ENCODE measurements at regions not wholly inside any gene's neighbourhood (a gene's known extent, or its start where the extent isn't known, plus 50 kb on each side); places are given as distances from the start of the nearest gene placed in this dataset.
A peak's percentile ranks its signal among the peaks of the same experiment; 100 is the strongest.

DNA sequence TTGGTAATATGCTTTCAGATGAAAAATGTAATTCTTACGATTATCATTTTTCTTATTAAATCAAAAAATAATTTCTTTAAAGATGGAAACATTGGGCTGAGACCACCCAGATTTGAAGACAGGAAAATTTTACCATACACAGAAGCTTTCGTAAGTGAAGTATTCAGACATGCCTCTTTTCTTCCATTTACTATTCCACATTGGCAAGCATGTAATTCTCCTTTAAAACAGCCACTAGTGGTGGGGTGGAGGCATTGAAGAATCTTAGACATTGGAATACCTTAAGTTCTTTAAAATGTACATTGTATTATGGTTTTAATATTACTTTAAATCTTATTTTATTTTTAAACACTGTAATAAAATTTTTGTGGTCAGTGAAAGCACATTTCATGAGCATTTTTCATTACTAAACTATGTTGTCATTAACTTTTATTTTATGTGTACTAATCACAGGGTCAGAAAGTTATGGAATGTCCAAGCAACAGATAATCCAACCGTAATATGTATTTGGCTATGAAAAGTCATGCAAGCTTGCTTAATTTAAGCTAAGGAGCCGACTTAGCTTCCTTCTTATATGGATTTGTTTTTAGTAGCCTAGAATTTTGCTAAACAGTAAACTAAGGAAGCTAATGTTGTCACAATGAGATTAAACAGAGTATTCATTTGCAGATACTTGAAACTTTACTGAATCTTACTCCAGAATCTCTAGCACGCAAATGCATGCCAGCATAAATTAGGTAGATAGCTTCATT lies 97.4 kb upstream of the ALDH1A1 start:
- Histone ChIP-seq H3K9me3 (replicated peaks; ENCODE audit: control insufficient read depth, insufficient read depth, low read depth, low read length) (no peaks in the 10 kb centered on the region), H3K4me3 (no peak overlapping the region), H2AFZ (ENCODE audit: low read depth, low read length) (peak overlapping the region; percentile 56; the same call in 1 of the 2 replicates), H3K9me1 (ENCODE audit: control insufficient read depth, insufficient read depth, low read length) (no peaks in the 10 kb centered on the region), H3K36me3 (ENCODE audit: control insufficient read depth, insufficient read depth, low read length) (no peaks in the 10 kb centered on the region), H4K20me1 (replicated peaks; ENCODE audit: control insufficient read depth, insufficient read depth, low read length) (no peaks in the 10 kb centered on the region), H3K27ac (ENCODE audit: extremely low read depth, low read depth, low read length) (no peak overlapping the region), H3K27me3 (ENCODE audit: control insufficient read depth in 2 of 2, insufficient read depth in 2 of 2, low read length in 2 of 2) (no peaks in the 10 kb centered on the region), H3K79me2 (ENCODE audit: control insufficient read depth, insufficient read depth, low read length) (no peaks in the 10 kb centered on the region), H3K9ac (ENCODE audit: insufficient read depth in 1 of 2, low read depth in 2 of 2, low read length in 2 of 2) (no peak overlapping the region), H3K4me1 (replicated peaks in 1 of 2; ENCODE audit: control insufficient read depth in 2 of 2, insufficient read depth in 2 of 2, low read length in 2 of 2) (no peaks in the 10 kb centered on the region; a peak in 1 of 5 replicates), H3K4me2 (ENCODE audit: insufficient read depth, low read length) (no peak overlapping the region)
- ATAC-seq (peak; percentile 55; the same call in 1 of the 3 replicates), DNase-seq (ENCODE audit: extremely low read depth in 1 of 4, low spot score in 3 of 4) (no peak), FAIRE-seq (no peak)
- TF ChIP-seq, protein P1, sequence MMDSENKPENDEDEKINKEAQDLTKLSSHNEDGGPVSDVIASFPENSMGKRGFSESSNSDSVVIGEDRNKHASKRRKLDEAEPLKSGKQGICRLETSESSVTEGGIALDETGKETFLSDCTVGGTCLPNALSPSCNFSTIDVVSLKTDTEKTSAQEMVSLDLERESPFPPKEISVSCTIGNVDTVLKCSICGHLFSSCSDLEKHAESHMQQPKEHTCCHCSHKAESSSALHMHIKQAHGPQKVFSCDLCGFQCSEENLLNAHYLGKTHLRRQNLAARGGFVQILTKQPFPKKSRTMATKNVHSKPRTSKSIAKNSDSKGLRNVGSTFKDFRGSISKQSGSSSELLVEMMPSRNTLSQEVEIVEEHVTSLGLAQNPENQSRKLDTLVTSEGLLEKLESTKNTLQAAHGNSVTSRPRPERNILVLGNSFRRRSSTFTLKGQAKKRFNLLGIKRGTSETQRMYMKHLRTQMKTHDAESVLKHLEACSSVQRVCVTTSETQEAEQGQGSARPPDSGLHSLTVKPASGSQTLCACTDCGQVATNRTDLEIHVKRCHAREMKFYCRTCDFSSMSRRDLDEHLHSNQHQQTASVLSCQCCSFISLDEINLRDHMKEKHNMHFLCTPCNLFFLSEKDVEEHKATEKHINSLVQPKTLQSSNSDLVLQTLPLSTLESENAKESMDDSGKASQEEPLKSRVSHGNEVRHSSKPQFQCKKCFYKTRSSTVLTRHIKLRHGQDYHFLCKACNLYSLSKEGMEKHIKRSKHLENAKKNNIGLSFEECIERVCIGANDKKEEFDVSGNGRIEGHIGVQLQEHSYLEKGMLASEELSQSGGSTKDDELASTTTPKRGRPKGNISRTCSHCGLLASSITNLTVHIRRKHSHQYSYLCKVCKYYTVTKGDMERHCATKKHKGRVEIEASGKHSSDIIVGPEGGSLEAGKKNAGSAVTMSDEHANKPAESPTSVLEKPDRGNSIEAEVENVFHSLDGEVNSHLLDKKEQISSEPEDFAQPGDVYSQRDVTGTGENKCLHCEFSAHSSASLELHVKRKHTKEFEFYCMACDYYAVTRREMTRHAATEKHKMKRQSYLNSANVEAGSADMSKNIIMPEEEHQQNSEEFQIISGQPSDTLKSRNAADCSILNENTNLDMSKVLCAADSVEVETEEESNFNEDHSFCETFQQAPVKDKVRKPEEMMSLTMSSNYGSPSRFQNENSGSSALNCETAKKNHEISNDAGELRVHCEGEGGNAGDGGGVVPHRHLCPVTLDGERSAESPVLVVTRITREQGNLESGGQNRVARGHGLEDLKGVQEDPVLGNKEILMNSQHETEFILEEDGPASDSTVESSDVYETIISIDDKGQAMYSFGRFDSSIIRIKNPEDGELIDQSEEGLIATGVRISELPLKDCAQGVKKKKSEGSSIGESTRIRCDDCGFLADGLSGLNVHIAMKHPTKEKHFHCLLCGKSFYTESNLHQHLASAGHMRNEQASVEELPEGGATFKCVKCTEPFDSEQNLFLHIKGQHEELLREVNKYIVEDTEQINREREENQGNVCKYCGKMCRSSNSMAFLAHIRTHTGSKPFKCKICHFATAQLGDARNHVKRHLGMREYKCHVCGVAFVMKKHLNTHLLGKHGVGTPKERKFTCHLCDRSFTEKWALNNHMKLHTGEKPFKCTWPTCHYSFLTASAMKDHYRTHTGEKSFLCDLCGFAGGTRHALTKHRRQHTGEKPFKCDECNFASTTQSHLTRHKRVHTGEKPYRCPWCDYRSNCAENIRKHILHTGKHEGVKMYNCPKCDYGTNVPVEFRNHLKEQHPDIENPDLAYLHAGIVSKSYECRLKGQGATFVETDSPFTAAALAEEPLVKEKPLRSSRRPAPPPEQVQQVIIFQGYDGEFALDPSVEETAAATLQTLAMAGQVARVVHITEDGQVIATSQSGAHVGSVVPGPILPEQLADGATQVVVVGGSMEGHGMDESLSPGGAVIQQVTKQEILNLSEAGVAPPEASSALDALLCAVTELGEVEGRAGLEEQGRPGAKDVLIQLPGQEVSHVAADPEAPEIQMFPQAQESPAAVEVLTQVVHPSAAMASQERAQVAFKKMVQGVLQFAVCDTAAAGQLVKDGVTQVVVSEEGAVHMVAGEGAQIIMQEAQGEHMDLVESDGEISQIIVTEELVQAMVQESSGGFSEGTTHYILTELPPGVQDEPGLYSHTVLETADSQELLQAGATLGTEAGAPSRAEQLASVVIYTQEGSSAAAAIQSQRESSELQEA (IDR thresholded peaks at IDR 0.05; ENCODE audit: low read depth): no peak
- TF ChIP-seq, protein P2, sequence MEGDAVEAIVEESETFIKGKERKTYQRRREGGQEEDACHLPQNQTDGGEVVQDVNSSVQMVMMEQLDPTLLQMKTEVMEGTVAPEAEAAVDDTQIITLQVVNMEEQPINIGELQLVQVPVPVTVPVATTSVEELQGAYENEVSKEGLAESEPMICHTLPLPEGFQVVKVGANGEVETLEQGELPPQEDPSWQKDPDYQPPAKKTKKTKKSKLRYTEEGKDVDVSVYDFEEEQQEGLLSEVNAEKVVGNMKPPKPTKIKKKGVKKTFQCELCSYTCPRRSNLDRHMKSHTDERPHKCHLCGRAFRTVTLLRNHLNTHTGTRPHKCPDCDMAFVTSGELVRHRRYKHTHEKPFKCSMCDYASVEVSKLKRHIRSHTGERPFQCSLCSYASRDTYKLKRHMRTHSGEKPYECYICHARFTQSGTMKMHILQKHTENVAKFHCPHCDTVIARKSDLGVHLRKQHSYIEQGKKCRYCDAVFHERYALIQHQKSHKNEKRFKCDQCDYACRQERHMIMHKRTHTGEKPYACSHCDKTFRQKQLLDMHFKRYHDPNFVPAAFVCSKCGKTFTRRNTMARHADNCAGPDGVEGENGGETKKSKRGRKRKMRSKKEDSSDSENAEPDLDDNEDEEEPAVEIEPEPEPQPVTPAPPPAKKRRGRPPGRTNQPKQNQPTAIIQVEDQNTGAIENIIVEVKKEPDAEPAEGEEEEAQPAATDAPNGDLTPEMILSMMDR (IDR thresholded peaks at IDR 0.05 in 2 of 3, conservative IDR thresholded peaks at IDR 0.05 in 1 of 3; ENCODE audit: insufficient read depth in 2 of 3, low read depth in 1 of 3, low read length in 3 of 3): peak in 1 of 3 experiments; percentile 2; a peak in 1 of 6 replicates
- in situ Hi-C loops (cut with MboI): no loop called here
- ChIA-PET POLR2A (interaction anchor here (0.6 to 1.7 kb wide), 4 partner anchors 13 to 679 kb away, joined by 3 to 4 read pairs (median 4); no protein-coding TSS in a partner anchor), CTCF (ENCODE audit: low intra/inter-chr PET ratio) (no interaction called here)
- 63% methylated on average over 5 of the region's 5 CpGs for WGBS (ENCODE audit: insufficient coverage, low coverage, missing lambda C conversion rate)
- intact Hi-C loops (cut with micrococcal nuclease): no loop called here
- no TSS peak for BruUV-seq (replicated peaks)
